Right lobe of liver (tissue), 6 donors: ENCODE measurements at regions not wholly inside any gene's neighbourhood (a gene's known extent, or its start where the extent isn't known, plus 50 kb on each side); places are given as distances from the start of the nearest gene placed in this dataset.

Experiments used
- ATAC-seq, 4 donors: fragments of 200-7000 bp; cut with Tn5 transposase; one replicate each; pipeline ENCODE4 v1.9.1; 2020; ENCODE audit warnings: mild to moderate bottlenecking in 4 of 4, moderate library complexity in 4 of 4
- DNase-seq, 3 donors: peaks; one replicate each; pipeline ENCODE4 v3.0.0-alpha.2; 2020
- H3K27ac ChIP-seq, 3 donors: fragments of 200-600 bp; one replicate each; pipeline ENCODE4 v1.8.0; 2022
- H3K27me3 ChIP-seq, 2 donors: fragments of 200-600 bp; one replicate each; pipeline ENCODE4 v1.8.0; 2022
- H3K36me3 ChIP-seq, 4 donors: fragments of 200-600 bp; sonication (generic) in 1 of 4; one replicate each; pipeline versions ENCODE4 v1.5.1 to v1.8.0; 2017 to 2022; ENCODE audit warnings: control low read depth in 1 of 4
- H3K4me1 ChIP-seq, 4 donors: fragments of 200-600 bp; sonication (generic) in 1 of 4; one replicate each; pipeline versions ENCODE4 v1.5.1 to v1.8.0; 2017 to 2022; ENCODE audit warnings: control low read depth in 1 of 4
- H3K4me3 ChIP-seq, 3 donors: fragments of 200-600 bp; one replicate each; pipeline ENCODE4 v1.8.0; 2022
- H3K9me3 ChIP-seq, 4 donors: fragments of 200-600 bp; sonication (generic) in 1 of 4; one replicate each; pipeline versions ENCODE4 v1.5.1 to v1.8.0; 2017 to 2022; ENCODE audit warnings: control low read depth in 1 of 4
- POLR2A ChIP-seq: fragments of 450-650 bp; IDR thresholded peaks from one replicate; pipeline ENCODE4 v1.6.1; 2017; ENCODE audit warnings: antibody characterized with exemption, mild to moderate bottlenecking
- WGBS: methylation state at CpG from one replicate; pipeline ENCODE4 v1.1.6; 2018; ENCODE audit warnings: low coverage, low lambda C conversion rate; ENCODE audit not compliant: insufficient coverage; ENCODE audit errors: missing lambda C conversion rate; 5-methylcytosine and 5-hydroxymethylcytosine counted together
- intact Hi-C, 2 donors: fragments of 100-400 bp; cut with DNase I; formaldehyde crosslinking; loops; one replicate each; pipeline versions ENCODE4 v1.11.2 to v1.14.1; 2022
- TF ChIP-seq, protein P1 (sequence below), 4 donors: fragments of 200-600 bp in 3 of 4; fragments of 450-650 bp in 1 of 4; IDR thresholded peaks; one replicate each; pipeline versions ENCODE4 v1.5.1 to v1.8.0; 2016 to 2022; ENCODE audit warnings: antibody characterized with exemption in 4 of 4, mild to moderate bottlenecking in 2 of 4
- donor health status: DM: no; HTN: yes; CAD: no.
- donor health status: DM: no; HTN: no; CAD: no.
- donor health status: DM: no; HTN: no; CAD: no.
- donor health status: DM: no; HTN: yes; CAD: no.
- donor health status: DM: no; HTN: yes; CAD: no.

GRCh38 chr15:47985568-47985967 is 135.2 kb upstream of the SLC24A5 start:
- ATAC-seq, result no peak
- Histone ChIP-seq H3K27me3 (no peaks in the 10 kb centered on the region), H3K4me1 (no peaks in the 10 kb centered on the region), H3K27ac (no peak overlapping the region), H3K36me3 (no peaks in the 10 kb centered on the region), H3K9me3 (no peaks in the 10 kb centered on the region), H3K4me3 (no peak overlapping the region)
- WGBS, result 51% methylated on average over 4 of the region's 4 CpGs
- intact Hi-C loops, result loop anchor here in 1 of 2 donors (5.0 kb wide), 1 partner anchor 793 kb away; no protein-coding TSS in a partner anchor
- TF ChIP-seq POLR2A, result no peak
- TF ChIP-seq, protein P1, sequence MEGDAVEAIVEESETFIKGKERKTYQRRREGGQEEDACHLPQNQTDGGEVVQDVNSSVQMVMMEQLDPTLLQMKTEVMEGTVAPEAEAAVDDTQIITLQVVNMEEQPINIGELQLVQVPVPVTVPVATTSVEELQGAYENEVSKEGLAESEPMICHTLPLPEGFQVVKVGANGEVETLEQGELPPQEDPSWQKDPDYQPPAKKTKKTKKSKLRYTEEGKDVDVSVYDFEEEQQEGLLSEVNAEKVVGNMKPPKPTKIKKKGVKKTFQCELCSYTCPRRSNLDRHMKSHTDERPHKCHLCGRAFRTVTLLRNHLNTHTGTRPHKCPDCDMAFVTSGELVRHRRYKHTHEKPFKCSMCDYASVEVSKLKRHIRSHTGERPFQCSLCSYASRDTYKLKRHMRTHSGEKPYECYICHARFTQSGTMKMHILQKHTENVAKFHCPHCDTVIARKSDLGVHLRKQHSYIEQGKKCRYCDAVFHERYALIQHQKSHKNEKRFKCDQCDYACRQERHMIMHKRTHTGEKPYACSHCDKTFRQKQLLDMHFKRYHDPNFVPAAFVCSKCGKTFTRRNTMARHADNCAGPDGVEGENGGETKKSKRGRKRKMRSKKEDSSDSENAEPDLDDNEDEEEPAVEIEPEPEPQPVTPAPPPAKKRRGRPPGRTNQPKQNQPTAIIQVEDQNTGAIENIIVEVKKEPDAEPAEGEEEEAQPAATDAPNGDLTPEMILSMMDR (IDR thresholded peaks at IDR 0.05), result no peak
- DNase-seq, result no peak

DNA sequence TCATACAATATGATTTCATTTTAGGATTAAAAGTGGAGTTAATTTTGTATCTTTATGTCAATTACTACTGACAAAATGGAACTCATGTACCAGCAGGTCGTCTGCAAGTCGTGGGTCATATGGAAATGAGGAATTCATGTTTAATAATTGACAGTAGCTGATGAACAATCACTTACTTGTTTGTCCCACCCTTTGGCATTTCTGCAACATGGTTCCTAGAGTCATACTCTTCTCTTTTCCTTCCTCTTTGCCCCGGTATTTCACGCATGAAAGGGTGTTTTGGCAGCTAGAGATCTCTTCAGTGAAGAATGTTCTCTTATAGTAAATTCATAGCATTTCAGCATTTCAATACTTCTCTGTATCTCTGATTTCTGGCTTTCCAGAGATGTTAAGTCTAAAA is 133.3 kb upstream of the SLC24A5 start:
- Histone ChIP-seq H3K27me3 (no peaks in the 10 kb centered on the region), H3K4me3 (no peak overlapping the region), H3K36me3 (no peaks in the 10 kb centered on the region), H3K9me3 (no peaks in the 10 kb centered on the region), H3K4me1 (no peaks in the 10 kb centered on the region), H3K27ac (no peak overlapping the region)
- WGBS, result 30% methylated on average over 4 of the region's 4 CpGs
- DNase-seq (no peak), ATAC-seq (no peak)
- intact Hi-C loops, result loop anchor here in 1 of 2 donors (5.0 kb wide), 1 partner anchor 795 kb away; no protein-coding TSS in a partner anchor
- no peak for TF ChIP-seq POLR2A
- TF ChIP-seq, protein P1 (IDR thresholded peaks at IDR 0.05), result no peak

DNA sequence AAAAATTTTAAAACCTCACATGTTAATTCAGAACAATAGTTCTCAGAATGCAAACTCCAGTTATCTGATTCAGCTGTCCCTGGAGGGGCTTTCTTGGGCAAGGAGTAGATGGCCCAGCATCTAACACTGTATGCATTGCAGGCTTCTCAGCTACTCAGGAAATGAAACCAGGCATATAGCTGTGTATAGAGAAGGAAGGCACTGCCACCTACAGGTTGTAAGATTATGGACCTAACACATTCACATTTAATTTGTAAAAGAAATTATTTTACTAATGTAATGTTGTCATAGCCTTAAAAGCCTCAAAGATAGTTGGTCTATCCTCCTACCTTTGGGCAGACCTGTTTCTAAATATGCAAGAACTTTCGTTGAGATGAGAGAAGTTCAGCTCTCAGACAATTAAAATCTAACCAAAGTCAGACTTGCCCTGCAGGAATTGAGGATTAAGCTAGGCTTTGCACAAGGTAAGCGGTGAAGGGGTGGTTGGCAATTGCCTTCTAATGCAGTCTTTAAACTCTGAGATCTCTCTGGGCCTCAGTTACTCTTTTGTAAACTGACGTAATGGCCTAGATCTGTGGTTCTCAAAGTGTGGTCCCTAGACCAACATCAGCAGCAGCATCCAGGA is 132.8 kb upstream of the SLC24A5 start:
- no peaks in the 10 kb centered on the region for H3K4me1 ChIP-seq
- DNase-seq (no peak), ATAC-seq (peak; percentile 73 to 91 (median 87))
- no peak for TF ChIP-seq POLR2A
- TF ChIP-seq, protein P1 (IDR thresholded peaks at IDR 0.05), result peak; percentile 67 to 74 (median 68)
- intact Hi-C loops, result loop anchor here in 1 of 2 donors (5.0 kb wide), 1 partner anchor 796 kb away; no protein-coding TSS in a partner anchor
- WGBS, result 30% methylated on average over 3 of the region's 3 CpGs
- H3K4me3 ChIP-seq, result no peak overlapping the region
- no peaks in the 10 kb centered on the region for H3K27me3 ChIP-seq
- H3K9me3 ChIP-seq, result no peaks in the 10 kb centered on the region
- no peaks in the 10 kb centered on the region for H3K36me3 ChIP-seq
- no peak overlapping the region for H3K27ac ChIP-seq

DNA sequence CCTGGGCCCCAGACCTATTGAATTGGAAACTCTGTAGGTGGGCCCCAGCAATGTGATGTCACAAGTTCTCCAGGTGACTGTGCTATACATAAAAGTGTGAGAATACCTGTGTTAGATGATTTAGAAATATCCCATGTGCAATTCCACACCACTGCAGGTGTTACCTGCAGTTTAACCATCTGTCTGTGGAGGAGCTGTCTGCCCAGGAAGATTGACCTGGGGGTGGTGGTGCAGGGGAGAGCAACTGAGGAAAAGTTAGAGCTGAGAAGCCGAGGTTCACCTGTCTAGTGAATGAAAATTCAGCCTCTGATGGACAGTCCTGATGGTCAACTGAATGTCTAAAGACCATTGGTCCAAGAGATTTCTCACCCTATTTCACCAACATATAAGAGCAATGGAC is 132.2 kb upstream of the SLC24A5 start:
- ATAC-seq (no peak), DNase-seq (no peak)
- Histone ChIP-seq H3K4me3 (no peak overlapping the region), H3K36me3 (no peaks in the 10 kb centered on the region), H3K9me3 (no peaks in the 10 kb centered on the region), H3K4me1 (no peaks in the 10 kb centered on the region), H3K27me3 (no peaks in the 10 kb centered on the region), H3K27ac (no peak overlapping the region)
- intact Hi-C loops, result loop anchor here in 1 of 2 donors (5.0 kb wide), 1 partner anchor 796 kb away; no protein-coding TSS in a partner anchor
- 22% methylated on average over 1 of the region's 1 CpG for WGBS
- TF ChIP-seq, protein P1 (IDR thresholded peaks at IDR 0.05), result no peak
- no peak for TF ChIP-seq POLR2A
